Endothelial cell of umbilical vein (primary cell): ENCODE measurements at regions not wholly inside any gene's neighbourhood (a gene's known extent, or its start where the extent isn't known, plus 50 kb on each side); places are given as distances from the start of the nearest gene placed in this dataset.

Source experiments
- BruUV-seq: library from RNA; stranded (reverse); fragments of 400-500 nt; replicated peaks from 2 replicates; lab custom pipeline; 2021; lab: Mats Ljungman, UMichigan
- CTCF ChIA-PET: fragments of 300-600, 350-600 bp; sonication (Branson Sonifier 250); formaldehyde crosslinking; loops from one replicate; lab custom pipeline; 2021; ENCODE audit warnings: antibody characterized with exemption, inconsistent platforms; lab: Charles Lee
- POLR2A ChIA-PET: fragments of 300-600, 350-600 bp; sonication (Branson Sonifier 250); formaldehyde crosslinking; loops from one replicate; lab custom pipeline; 2021; ENCODE audit warnings: antibody characterized with exemption, inconsistent platforms; lab: Charles Lee
- DNase-seq: peaks from one replicate; pipeline ENCODE4 v3.0.0-alpha.2; 2011; ENCODE audit warnings: low read depth, low spot score
- FAIRE-seq: peaks from 2 replicates; lab custom pipeline; 2011; peaks lifted over from hg19 to GRCh38; lab: Jason Lieb, UNC
- H2AFZ ChIP-seq: 2 replicates; pipeline ENCODE4 v1.6.0; 2012; ENCODE audit warnings: low read depth, low read length, control low read depth, inconsistent platforms
- H3K27ac ChIP-seq: 2 replicates; pipeline ENCODE4 v1.5.1; 2011; ENCODE audit warnings: low read depth, mild to moderate bottlenecking, control low read depth, low read length, moderate library complexity; ENCODE audit not compliant: insufficient read depth
- H3K27me3 ChIP-seq, 2 experiments: 2 replicates each; pipeline versions ENCODE4 v1.6.0 to v1.6.1; 2011; ENCODE audit warnings: low read length in 2 of 2, mixed read lengths in 1 of 2; ENCODE audit not compliant: control insufficient read depth in 2 of 2, insufficient read depth in 2 of 2
- H3K36me3 ChIP-seq, 2 experiments: 2 replicates in 1 of 2; 3 replicates in 1 of 2; pipeline ENCODE4 v1.5.1; 2011; ENCODE audit warnings: low read length in 2 of 2, mild to moderate bottlenecking in 1 of 2, moderate library complexity in 1 of 2; ENCODE audit not compliant: control insufficient read depth in 2 of 2, insufficient read depth in 2 of 2; ENCODE audit errors: extremely low read depth in 1 of 2
- H3K4me1 ChIP-seq: 3 replicates; pipeline ENCODE4 v1.5.1; 2011; ENCODE audit warnings: mild to moderate bottlenecking, low read length; ENCODE audit not compliant: control insufficient read depth, insufficient read depth; ENCODE audit errors: extremely low read depth
- H3K4me2 ChIP-seq: 2 replicates; pipeline ENCODE4 v1.6.1; 2011; ENCODE audit warnings: low read length, control low read depth, mixed read lengths; ENCODE audit not compliant: insufficient read depth
- H3K4me3 ChIP-seq, 3 experiments: fragments of 200-600 bp in 1 of 3; sonication (generic), shearing (Covaris generic) in 1 of 3; replicated peaks in 1 of 3; 2 replicates each; pipeline ENCODE4 v1.5.1; 2011 to 2016; ENCODE audit warnings: control low read depth in 3 of 3, low read length in 3 of 3, mild to moderate bottlenecking in 2 of 3, inconsistent platforms in 1 of 3, low read depth in 1 of 3, moderate library complexity in 1 of 3; ENCODE audit not compliant: insufficient read depth in 1 of 3
- H3K79me2 ChIP-seq: 2 replicates; pipeline ENCODE4 v1.6.0; 2012; ENCODE audit warnings: low read length, inconsistent platforms; ENCODE audit not compliant: control insufficient read depth, insufficient read depth
- H3K9ac ChIP-seq: replicated peaks from 2 replicates; pipeline ENCODE3; 2011; ENCODE audit warnings: low read length, control low read depth; ENCODE audit not compliant: insufficient read depth; ENCODE audit errors: extremely low read depth
- H3K9me1 ChIP-seq: replicated peaks from 3 replicates; pipeline ENCODE4 v1.6.0; 2011; ENCODE audit warnings: mild to moderate bottlenecking, low read length; ENCODE audit not compliant: control insufficient read depth, insufficient read depth; ENCODE audit errors: extremely low read depth
- H3K9me3 ChIP-seq: replicated peaks from 2 replicates; pipeline ENCODE4 v1.5.1; 2012; ENCODE audit warnings: low read length, inconsistent platforms; ENCODE audit not compliant: control insufficient read depth, insufficient read depth
- H4K20me1 ChIP-seq: replicated peaks from 2 replicates; pipeline ENCODE3; 2011; ENCODE audit warnings: mild to moderate bottlenecking, low read length; ENCODE audit not compliant: control insufficient read depth, insufficient read depth; ENCODE audit errors: extremely low read depth
- EZH2 ChIP-seq: IDR thresholded peaks from 2 replicates; pipeline ENCODE4 v1.6.1; 2012; ENCODE audit warnings: borderline replicate concordance, low read depth, mild to moderate bottlenecking, moderate library complexity, low read length, inconsistent platforms; ENCODE audit not compliant: severe bottlenecking
- FOS ChIP-seq: IDR thresholded peaks from 2 replicates; pipeline ENCODE4 v1.6.1; 2011; ENCODE audit warnings: mild to moderate bottlenecking, low read length, moderate library complexity, borderline replicate concordance; ENCODE audit not compliant: insufficient read depth
- GATA2 ChIP-seq: IDR thresholded peaks from 2 replicates; pipeline ENCODE4 v1.7.0; 2011; ENCODE audit warnings: low read depth, mild to moderate bottlenecking, moderate library complexity, mixed read lengths, low read length; ENCODE audit not compliant: insufficient read length, insufficient read depth
- JUN ChIP-seq: IDR thresholded peaks from 2 replicates; pipeline ENCODE4 v1.6.1; 2011; ENCODE audit warnings: borderline replicate concordance, low read depth; ENCODE audit not compliant: insufficient read length, insufficient read depth
- MAX ChIP-seq: IDR thresholded peaks from 2 replicates; pipeline ENCODE4 v1.6.1; 2011; ENCODE audit not compliant: insufficient read depth, insufficient read length
- MYC ChIP-seq: IDR thresholded peaks from one replicate; pipeline ENCODE4 v1.6.1; 2011; ENCODE audit warnings: mild to moderate bottlenecking, low read depth, low read length
- POLR2A ChIP-seq: IDR thresholded peaks from 2 replicates; pipeline ENCODE4 v1.6.1; 2012; ENCODE audit warnings: low read depth, mild to moderate bottlenecking, control low read depth, low read length
- POLR2AphosphoS5 ChIP-seq: IDR thresholded peaks from 2 replicates; pipeline ENCODE4 v1.6.1; 2012; ENCODE audit warnings: low read depth, mild to moderate bottlenecking, control low read depth, low read length, moderate library complexity; ENCODE audit not compliant: insufficient read depth
- dilution Hi-C: fragments of 300-500 bp; cut with MboI; formaldehyde crosslinking; loops from one replicate; pipeline ENCODE4 v1.15.0; 2019; ENCODE audit warnings: low sequenced_read_pairs; ENCODE audit not compliant: extremely low pct_ligation_motif_present
- intact Hi-C: fragments of 100-400 bp; cut with micrococcal nuclease; formaldehyde crosslinking; loops from one replicate; pipeline ENCODE4 v1.10.0; 2022
- TF ChIP-seq, protein P1 (sequence below), 2 donors: IDR thresholded peaks; 1 replicate in 1 of 2; 2 replicates in 1 of 2; pipeline ENCODE4 v1.5.1; 2011; ENCODE audit warnings: low read length in 2 of 2, mild to moderate bottlenecking in 2 of 2, moderate library complexity in 2 of 2, control low read depth in 1 of 2, inconsistent platforms in 1 of 2, low read depth in 1 of 2; ENCODE audit not compliant: insufficient read depth in 1 of 2; ENCODE audit errors: extremely low read depth in 1 of 2

DNA sequence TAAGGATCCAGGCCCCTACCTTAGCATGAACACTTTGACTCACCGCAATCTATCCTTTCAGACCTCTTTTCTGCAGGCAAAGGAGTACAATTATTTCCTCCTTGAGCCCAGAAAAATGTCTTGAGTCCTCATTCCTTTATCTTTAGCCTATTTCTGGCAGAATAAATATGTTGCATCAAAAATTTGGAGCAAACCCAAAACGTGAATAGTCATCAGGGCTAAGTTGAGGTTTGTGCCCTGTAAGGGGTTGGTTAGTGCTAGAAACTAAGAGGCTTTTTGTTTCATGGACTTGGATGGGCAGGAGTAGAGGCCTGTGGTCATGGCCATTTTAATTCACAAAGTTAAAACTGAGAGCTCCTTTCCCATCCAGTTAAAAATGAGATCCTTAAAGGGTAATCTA is 460.3 kb downstream of the GBA3 start:
- FAIRE-seq (no peak), DNase-seq (no peak)

More for the DNA sequence above, 460.3 kb downstream of the GBA3 start:
- no peaks in the 10 kb centered on the region for H3K9me1 ChIP-seq
- peaks cover 2% of the 10 kb centered on the region for H3K9me3 ChIP-seq
- no peaks in the 10 kb centered on the region for H3K27me3 ChIP-seq
- BruUV-seq, result no TSS peak
- no peak overlapping the region for H3K9ac ChIP-seq
- H3K27ac ChIP-seq, result no peak overlapping the region
- no peaks in the 10 kb centered on the region for H4K20me1 ChIP-seq
- no peak overlapping the region for H2AFZ ChIP-seq
- H3K4me3 ChIP-seq, result no peak overlapping the region
- no peak overlapping the region for H3K4me2 ChIP-seq
- no peaks in the 10 kb centered on the region for H3K4me1 ChIP-seq
- no peaks in the 10 kb centered on the region for H3K79me2 ChIP-seq
- TF ChIP-seq, protein P1, sequence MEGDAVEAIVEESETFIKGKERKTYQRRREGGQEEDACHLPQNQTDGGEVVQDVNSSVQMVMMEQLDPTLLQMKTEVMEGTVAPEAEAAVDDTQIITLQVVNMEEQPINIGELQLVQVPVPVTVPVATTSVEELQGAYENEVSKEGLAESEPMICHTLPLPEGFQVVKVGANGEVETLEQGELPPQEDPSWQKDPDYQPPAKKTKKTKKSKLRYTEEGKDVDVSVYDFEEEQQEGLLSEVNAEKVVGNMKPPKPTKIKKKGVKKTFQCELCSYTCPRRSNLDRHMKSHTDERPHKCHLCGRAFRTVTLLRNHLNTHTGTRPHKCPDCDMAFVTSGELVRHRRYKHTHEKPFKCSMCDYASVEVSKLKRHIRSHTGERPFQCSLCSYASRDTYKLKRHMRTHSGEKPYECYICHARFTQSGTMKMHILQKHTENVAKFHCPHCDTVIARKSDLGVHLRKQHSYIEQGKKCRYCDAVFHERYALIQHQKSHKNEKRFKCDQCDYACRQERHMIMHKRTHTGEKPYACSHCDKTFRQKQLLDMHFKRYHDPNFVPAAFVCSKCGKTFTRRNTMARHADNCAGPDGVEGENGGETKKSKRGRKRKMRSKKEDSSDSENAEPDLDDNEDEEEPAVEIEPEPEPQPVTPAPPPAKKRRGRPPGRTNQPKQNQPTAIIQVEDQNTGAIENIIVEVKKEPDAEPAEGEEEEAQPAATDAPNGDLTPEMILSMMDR (IDR thresholded peaks at IDR 0.05; ENCODE audit: extremely low read depth in 1 of 2, insufficient read depth in 1 of 2, low read depth in 1 of 2, low read length in 2 of 2), result no peak
- TF ChIP-seq POLR2AphosphoS5 (no peak), FOS (no peak), JUN (no peak), GATA2 (no peak), MAX (no peak), MYC (no peak), POLR2A (no peak), EZH2 (no peak)
- POLR2A ChIA-PET, result no interaction called here
- H3K36me3 ChIP-seq, result no peaks in the 10 kb centered on the region
- intact Hi-C loops (no loop called here), dilution Hi-C loops (no loop called here)
- CTCF ChIA-PET, result no interaction called here
